GM19455 (cell line): ENCODE measurements at regions not wholly inside any gene's neighbourhood (a gene's known extent, or its start where the extent isn't known, plus 50 kb on each side); places are given as distances from the start of the nearest gene placed in this dataset.

Experiments used
- ATAC-seq: cut with Tn5 transposase; IDR thresholded peaks from one replicate; pipeline ENCODE4 v1.9.1; 2021; ENCODE audit not compliant: unreplicated experiment

GRCh38 chr6:2505624-2506023 is 245.1 kb downstream of the MYLK4 start:
- ATAC-seq = no peak

GRCh38 chr6:2504495-2505064 is 246.1 kb downstream of the MYLK4 start:
- no peak for ATAC-seq

DNA sequence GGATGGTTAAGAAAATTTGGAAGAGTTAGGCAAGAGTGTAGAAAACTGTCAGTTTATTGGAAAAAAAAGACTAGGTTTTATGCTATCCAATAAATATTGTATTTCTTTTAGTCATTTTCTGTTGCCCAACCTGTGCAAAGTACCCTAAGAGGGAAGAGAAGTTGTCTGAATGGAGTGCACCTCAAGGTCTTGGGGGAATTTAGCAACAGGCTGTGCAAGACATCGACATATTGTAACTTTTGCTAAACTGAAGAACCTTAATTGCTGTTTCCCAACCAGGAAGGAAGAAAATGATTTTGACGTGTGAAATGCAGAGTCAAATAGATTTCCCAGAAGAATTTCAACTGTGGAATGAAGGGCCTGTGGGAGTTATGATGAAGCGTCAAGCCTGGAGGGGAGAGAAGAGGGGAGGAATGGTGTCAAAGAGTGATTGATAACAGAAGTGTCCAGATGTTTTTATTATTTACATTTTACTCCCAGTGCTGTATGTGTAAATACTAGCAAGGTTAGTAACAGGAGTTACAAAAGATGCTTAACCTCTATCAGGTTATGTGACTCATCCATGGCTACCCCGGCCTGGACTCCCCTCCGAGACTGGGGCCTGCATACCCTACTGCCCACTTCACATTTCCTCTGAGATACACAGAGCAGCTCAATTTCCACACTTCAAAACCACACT is 246.8 kb downstream of the MYLK4 start:
- ATAC-seq = no peak

- no peak for ATAC-seq
These were observed 247.6 kb downstream of the MYLK4 start for GRCh38 chr6:2502998-2503674.

DNA sequence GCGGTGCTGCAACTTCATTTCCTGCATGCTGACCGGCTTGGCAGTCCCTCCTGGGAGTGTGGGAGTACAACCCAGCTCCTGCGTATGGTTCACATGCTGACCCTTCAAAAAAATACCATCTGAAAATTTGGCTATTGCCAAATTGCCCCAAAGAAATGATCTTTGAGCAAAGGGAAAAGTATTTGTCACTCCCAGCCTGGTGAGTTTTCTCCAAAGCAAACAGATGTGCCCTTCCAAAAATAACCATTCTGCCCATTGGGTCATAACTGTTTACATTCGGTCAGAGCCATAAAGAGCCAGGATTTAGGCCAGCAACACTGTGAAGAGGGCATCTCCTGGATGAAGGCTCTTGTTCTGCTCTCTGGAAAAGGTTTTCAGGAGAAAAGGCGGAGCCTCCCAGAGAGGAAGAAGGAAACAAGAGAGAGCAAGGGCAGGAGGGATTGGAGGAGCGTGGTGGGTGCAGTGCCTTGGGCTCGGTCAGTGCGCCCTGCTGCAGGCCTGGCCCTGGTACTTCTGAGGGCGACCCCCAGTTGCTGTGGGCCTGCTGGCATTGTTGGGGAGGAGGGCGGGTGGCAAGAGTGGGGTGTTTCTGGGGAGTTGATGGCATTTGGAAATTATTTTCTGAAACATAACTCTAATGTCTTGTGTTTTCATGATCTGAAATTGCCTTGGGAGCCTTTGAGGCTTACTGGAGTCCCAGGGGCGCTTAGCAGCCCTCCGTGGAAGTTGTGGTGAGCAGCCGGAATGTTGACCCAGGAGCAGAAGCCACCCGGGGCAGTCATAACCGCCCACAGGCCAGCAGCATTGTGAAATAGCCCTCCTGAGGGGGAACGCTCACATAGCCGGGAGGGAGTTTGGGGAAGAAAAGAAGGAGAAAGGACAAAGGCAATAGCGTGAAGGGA is 248.4 kb downstream of the MYLK4 start:
- ATAC-seq = no peak

DNA sequence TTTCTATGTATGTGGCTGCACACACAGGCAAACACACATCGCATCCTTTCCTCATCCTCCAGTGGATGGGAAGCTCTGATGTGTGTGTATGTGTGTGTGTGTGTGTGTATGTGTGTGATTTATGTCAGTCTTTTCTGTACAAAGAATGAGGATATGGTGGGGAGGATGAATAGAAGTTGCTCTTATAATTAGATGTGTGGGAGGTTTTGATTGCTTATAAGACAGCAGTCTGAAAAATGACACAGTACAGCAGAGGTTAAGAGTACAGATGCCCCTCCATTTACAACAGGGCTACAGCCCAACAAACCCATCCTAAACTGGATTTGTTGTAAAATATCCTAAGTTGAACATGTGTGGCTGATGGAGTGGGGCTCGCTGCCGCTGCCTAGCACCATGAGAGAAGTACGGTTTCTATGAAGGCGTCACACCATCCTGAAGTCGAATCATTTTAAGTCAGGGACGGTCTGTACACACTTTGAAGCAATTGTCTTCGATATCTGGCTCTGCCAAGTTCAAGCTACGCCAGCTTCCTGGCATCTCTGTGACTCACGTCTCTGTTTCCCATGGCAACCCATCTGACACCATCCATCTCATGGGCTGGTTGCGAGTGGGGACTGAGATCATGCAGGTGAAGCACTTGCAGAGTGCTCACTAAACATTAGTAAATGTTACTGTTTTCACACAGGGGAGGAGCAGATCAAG is 252.6 kb downstream of the MYLK4 start:
- ATAC-seq = no peak

GRCh38 chr6:2496291-2496690 is 250.9 kb upstream of the GMDS start:
- ATAC-seq = no peak

DNA sequence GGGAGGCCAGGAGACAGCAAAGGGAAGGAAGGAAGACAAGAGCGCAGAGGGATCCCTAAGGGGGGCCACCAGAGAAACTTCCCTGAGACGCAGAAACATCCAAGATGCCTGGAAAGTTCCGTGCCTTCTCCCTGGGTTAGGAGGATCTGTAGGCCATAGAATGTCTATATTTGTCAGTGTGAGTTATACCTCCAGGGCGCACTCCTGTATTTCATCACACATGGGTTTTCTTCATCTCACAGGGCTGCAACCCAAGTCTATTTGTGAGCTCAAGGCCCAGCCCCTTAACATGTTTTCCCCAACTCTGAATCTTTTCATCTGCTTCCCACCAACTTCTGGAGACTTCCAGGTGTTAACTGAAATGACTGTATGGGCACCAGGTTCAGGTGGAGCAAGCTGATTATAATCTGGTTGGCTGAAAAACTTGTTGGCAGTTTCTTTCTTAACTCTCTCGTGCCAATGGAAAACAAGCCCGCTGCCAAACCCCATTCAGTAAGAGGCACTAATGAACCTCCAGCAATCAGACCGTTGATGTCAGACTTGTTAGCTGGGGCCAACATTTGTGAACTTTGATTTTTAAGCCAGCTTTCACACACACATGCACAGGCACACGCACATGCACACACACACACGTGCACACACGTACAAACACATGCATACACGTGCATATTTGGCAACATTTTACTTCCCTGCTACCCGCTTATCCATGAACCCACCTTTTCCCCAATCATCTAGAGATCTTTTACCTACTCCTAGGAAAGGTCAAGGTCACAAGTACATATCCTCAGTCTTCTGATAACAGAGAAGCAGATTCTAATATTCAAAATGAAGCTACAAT is 247.5 kb upstream of the GMDS start:
- no peak for ATAC-seq

- no peak for ATAC-seq
These were observed 245.7 kb upstream of the GMDS start for GRCh38 chr6:2491137-2491536.

DNA sequence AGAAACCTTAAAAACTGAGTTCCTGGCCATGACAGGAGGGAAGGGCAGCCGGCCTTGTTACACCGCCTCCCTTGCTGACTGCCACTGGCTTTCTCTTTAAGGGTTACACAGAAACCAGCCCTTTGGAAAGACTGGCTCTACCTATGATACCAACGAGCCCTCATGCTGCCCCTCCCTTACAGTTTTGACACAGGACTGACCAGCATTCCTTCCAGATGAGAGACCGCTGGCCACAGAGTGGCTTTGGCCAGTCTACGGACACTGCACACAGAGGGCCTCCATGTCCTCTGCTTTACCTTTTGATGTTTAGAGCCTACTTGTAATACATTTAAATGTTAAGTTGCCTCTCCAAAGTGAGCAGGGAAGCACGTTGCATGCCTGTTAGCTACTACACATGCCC is 243.2 kb upstream of the GMDS start:
- ATAC-seq = no peak

DNA sequence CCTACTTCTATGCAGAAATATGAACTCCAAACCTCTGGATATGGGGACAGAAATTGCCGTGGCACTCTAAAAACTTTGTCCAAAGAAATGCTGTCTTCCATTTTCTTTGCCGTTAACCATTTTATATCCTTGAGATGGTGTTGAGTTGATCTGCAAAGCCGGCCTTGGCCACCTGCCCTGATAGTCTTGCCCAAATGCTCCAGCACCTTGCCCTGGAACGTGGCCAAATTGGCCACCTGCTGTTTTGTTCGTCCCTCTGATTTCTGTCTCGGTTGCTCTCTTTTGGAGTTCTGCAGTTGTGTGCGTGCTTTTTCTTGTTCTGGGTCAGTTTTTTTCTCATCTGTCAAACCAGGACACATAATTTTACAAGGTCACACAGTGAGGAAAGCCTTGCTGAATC is 239.7 kb upstream of the GMDS start:
- no peak for ATAC-seq

DNA sequence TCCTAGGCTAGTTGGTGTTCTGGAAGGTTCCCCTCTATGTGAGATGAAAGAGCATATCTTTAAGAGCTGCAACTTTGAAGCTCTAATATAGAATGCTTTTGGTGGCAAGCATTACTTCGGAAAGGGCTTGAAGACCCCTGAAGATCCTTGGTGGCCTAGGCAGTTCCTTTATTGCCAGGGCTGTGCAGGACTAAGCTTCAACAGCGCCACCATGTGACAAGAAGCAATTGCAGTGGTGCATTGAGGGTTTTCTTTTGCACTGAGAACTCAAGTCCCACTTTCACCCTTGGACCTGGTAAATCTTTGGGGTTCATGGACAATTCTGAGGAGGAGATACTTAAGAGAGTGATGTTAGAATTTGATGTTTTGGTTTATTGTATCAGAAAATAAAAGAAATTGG is 237.4 kb upstream of the GMDS start:
- no peak for ATAC-seq

- no peak for ATAC-seq
These were observed 235.9 kb upstream of the GMDS start for GRCh38 chr6:2481307-2481706.

GRCh38 chr6:2480267-2480966 is 235.0 kb upstream of the GMDS start:
- no peak for ATAC-seq

DNA sequence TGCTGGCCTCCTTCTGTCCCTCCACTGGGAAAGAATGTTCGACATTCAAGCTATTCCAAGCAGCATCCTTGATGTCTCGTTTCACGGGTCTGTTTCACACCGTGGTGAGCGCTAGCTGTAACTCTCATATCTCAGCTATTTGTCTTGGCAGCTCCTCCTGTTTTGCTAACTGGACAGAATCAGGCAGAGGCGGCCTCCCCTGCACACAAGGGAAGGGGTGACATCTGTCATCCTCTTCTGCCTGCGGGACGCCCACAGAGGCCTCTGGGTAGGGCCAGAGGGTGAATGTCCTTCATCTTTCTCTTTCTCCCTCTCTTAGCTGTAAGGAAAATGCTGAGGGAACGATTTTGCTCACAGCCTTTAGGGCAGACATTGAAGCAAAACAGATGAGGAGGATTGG is 232.8 kb upstream of the GMDS start:
- no peak for ATAC-seq

- no peak for ATAC-seq
These were observed 232.3 kb upstream of the GMDS start for GRCh38 chr6:2477666-2478065.

- no peak for ATAC-seq
These were observed 231.8 kb upstream of the GMDS start for GRCh38 chr6:2477250-2477649.

GRCh38 chr6:2476376-2476775 is 231.0 kb upstream of the GMDS start:
- ATAC-seq = no peak

GRCh38 chr6:2471472-2471871 is 226.1 kb upstream of the GMDS start:
- ATAC-seq = no peak
